ENCODE measurements at regions not wholly inside any gene's neighbourhood (a gene's known extent, or its start where the extent isn't known, plus 50 kb on each side); places are given as distances from the start of the nearest gene placed in this dataset.
A peak's percentile ranks its signal among the peaks of the same experiment; 100 is the strongest.
"Not testable (repeated sequence)": the region's sequence is repeated elsewhere in the genome, so short reads cannot be mapped to it uniquely, and the experiment has no call there.

DNA sequence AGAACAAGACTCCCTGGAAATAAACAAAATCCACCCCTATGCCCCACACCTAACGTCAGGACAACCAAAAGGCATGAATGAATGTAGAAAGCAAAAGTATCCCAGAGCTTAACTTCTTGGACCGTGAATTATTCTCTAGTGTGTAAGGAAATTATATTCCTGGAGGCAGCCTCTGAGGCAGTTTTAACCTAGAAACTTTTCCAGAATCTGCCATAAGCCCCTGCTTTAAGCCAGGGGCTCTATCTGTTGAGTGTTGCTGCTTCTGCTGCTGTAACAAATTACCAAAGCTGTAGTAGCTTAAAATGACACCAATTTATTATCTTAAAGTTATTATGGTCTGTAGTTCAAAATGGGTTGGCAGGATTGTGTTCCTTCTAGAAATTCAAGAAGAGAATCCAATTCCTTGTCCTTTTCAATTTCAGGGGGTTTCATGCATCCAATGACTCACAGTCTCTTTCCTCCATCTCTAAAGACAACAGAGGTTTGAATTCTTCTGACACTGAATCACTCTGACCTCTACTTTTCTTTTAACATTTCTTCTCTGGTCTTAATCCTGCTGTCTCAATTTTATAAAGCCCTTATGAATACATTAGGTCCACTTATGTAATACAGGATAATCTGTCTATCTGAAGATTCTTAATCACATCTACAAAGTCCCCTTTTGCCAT, 242.7 kb downstream of the ATXN7L3B start:
- TF ChIP-seq, protein P1, sequence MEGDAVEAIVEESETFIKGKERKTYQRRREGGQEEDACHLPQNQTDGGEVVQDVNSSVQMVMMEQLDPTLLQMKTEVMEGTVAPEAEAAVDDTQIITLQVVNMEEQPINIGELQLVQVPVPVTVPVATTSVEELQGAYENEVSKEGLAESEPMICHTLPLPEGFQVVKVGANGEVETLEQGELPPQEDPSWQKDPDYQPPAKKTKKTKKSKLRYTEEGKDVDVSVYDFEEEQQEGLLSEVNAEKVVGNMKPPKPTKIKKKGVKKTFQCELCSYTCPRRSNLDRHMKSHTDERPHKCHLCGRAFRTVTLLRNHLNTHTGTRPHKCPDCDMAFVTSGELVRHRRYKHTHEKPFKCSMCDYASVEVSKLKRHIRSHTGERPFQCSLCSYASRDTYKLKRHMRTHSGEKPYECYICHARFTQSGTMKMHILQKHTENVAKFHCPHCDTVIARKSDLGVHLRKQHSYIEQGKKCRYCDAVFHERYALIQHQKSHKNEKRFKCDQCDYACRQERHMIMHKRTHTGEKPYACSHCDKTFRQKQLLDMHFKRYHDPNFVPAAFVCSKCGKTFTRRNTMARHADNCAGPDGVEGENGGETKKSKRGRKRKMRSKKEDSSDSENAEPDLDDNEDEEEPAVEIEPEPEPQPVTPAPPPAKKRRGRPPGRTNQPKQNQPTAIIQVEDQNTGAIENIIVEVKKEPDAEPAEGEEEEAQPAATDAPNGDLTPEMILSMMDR (IDR thresholded peaks at IDR 0.05; ENCODE audit: low read depth, low read length, missing control alignments) = no peak
- in situ Hi-C loops (cut with HindIII; ENCODE audit: low sequenced_read_pairs) = no loop called here
- peak; percentile 55 for DNase-seq (ENCODE audit: low read depth)
- H3K4me3 ChIP-seq (ENCODE audit: low read depth, low read length) = no peak overlapping the region

DNA sequence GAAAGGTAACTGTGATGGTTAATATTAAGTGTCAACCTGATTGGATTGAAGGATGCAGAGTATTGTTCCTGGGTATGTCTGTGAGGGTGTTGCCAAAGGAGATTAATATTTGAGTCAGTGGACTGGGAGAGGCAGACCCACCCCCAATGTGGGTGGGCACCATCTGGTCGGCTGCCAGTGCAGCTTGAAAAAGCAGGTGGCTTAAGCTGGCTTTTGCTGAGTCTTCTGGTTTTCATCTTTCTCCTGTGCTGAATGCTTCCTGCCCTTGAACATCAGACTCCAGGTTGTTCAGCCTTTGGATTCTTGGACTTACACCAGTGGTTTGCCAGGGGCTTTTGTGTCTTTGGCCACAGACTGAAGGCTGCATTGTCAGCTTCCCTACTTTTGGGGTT, 243.2 kb downstream of the ATXN7L3B start:
- in situ Hi-C loops (cut with HindIII; ENCODE audit: low sequenced_read_pairs); DNase-seq (ENCODE audit: low read depth); H3K4me3 ChIP-seq (ENCODE audit: low read depth, low read length): not testable (repeated sequence)

DNA sequence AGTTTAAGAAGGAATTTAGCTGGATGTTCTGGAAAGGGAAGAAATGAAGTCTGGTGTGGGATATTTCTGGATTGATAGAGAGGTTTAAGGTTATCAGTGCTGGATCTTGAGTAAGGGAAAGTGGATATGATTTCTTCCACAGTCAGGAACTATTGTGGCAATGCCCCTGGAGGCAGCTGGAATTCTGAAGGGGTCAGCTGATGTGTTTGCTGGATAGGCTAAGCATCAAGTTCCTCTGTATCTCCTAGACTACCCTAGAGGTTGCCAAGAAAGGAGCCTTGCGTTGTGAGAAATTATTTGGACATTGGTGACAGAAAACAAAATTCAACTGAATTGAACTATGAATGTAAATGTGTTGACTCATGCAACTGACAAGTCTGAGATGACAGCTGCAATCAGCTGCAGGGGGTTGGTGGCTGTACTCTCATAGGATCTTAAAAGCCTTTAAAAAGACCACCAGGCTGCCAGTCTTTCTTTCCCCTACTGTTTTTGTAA, 244.4 kb downstream of the ATXN7L3B start:
- H3K4me3 ChIP-seq (ENCODE audit: low read depth, low read length) = no peak overlapping the region
- no peak for DNase-seq (ENCODE audit: low read depth)
- in situ Hi-C loops (cut with HindIII; ENCODE audit: low sequenced_read_pairs) = no loop called here
- TF ChIP-seq, protein P1 (IDR thresholded peaks at IDR 0.05; ENCODE audit: low read depth, low read length, missing control alignments) = no peak

DNA sequence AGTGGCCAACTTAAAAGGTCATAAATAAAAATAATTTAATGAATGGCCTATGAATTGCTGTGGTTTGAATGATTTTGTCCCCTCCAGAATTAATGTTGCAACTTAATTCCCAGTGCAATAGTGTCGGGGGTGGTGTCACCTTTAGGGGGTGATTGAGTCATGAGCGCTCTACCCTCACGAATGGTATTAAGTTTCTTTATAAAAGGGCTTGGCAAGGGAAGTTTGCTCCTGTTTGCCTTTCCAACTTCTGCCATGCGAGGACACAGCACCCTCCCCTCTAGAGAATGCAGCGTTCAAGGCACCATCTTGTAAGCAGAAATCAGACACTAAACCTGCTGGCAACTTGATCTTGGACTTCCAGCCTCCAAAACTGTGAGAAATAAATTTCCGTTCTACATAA, 253.3 kb downstream of the ATXN7L3B start:
- TF ChIP-seq, protein P1 (IDR thresholded peaks at IDR 0.05; ENCODE audit: low read depth, low read length, missing control alignments) = no peak
- in situ Hi-C loops (cut with HindIII; ENCODE audit: low sequenced_read_pairs) = no loop called here
- H3K4me3 ChIP-seq (ENCODE audit: low read depth, low read length) = no peak overlapping the region
- DNase-seq (ENCODE audit: low read depth) = no peak

DNA sequence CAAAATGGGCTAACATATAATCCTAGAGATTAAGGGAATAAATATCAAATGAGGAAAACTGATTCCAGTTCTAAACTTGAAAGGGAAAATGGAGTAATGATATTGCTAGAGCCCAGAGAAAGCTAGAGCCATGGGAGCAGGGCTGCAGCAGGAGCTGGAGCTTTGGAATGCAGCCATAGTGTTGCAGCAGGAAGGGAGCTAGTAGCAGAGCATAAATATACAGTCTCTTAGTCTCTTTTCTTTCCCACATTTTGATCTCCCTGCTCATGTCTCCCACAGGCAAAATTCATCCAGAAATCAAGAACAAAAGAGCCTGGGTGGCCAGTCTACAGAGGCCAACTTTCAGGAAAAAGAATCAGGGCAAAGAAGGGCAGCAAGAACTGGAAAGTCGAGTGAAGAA, 253.7 kb downstream of the ATXN7L3B start:
- TF ChIP-seq, protein P1 (IDR thresholded peaks at IDR 0.05; ENCODE audit: low read depth, low read length, missing control alignments) = no peak
- in situ Hi-C loops (cut with HindIII; ENCODE audit: low sequenced_read_pairs) = no loop called here
- DNase-seq (ENCODE audit: low read depth) = no peak
- no peak overlapping the region for H3K4me3 ChIP-seq (ENCODE audit: low read depth, low read length)

DNA sequence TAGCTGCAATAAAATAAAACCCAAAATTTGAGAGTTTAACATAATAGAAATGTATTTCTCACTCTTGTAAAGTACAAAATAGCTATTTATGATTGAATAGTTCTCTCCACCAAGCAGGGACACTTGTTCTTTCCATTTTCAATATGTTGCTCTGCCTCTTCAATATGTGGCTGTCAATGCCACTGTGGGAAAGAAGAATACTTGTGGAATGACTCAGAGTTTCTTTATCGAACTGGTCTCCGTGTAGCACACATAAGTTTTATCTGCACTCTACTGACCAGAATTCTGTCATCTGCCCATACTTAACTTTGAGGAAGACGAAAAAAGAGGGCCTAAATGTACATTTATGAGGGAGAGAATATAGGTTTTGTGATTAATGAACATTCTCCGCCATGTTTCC, 256.9 kb downstream of the ATXN7L3B start:
- in situ Hi-C loops (cut with HindIII; ENCODE audit: low sequenced_read_pairs) = no loop called here
- DNase-seq (ENCODE audit: low read depth) = no peak
- TF ChIP-seq, protein P1 (IDR thresholded peaks at IDR 0.05; ENCODE audit: low read depth, low read length, missing control alignments) = no peak
- H3K4me3 ChIP-seq (ENCODE audit: low read depth, low read length) = no peak overlapping the region

DNA sequence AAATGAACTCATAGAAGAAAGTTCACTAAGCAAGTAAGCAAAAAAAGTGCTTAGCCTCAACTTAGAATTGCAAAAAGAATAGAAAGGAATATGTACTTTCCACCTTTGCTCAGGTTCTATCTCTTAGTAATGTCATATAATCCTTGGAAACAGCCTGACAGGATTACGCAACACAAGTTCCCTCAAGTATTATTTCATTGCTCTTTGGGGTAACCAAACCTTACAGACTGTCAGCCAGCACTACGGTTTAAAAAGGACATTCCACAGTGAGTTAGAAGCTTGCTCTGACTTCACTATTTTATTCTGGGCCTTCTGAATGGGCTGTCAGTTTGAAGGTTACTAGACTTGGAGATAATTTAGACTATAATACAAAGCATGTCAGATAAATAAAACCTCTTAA, 264.0 kb downstream of the ATXN7L3B start:
- no peak for DNase-seq (ENCODE audit: low read depth)
- TF ChIP-seq, protein P1 (IDR thresholded peaks at IDR 0.05; ENCODE audit: low read depth, low read length, missing control alignments) = no peak
- H3K4me3 ChIP-seq (ENCODE audit: low read depth, low read length) = no peak overlapping the region
- in situ Hi-C loops (cut with HindIII; ENCODE audit: low sequenced_read_pairs) = no loop called here
